IgD-negative memory B cell (primary cell): ENCODE measurements at regions not wholly inside any gene's neighbourhood (a gene's known extent, or its start where the extent isn't known, plus 50 kb on each side); places are given as distances from the start of the nearest gene placed in this dataset.

Experiments
- H3K27ac Mint-ChIP-seq, 3 donors: one replicate each; pipeline ENCODE4 v1.8.0; 2020 to 2022; ENCODE audit warnings: mild to moderate bottlenecking in 3 of 3, mixed read lengths in 3 of 3, moderate library complexity in 1 of 3
- H3K27me3 Mint-ChIP-seq: one replicate; pipeline ENCODE4 v1.8.0; 2021; ENCODE audit warnings: mixed read lengths
- H3K36me3 Mint-ChIP-seq: one replicate; pipeline ENCODE4 v1.8.0; 2020; ENCODE audit warnings: mild to moderate bottlenecking, mixed read lengths
- H3K4me1 Mint-ChIP-seq, 3 donors: one replicate each; pipeline ENCODE4 v1.8.0; 2020 to 2022; ENCODE audit warnings: mixed read lengths in 3 of 3, mild to moderate bottlenecking in 1 of 3
- H3K4me3 Mint-ChIP-seq, 4 donors: one replicate each; pipeline ENCODE4 v1.8.0; 2020 to 2022; ENCODE audit warnings: mild to moderate bottlenecking in 4 of 4, mixed read lengths in 4 of 4, moderate library complexity in 3 of 4
- H3K9me3 Mint-ChIP-seq, 3 donors: one replicate each; pipeline ENCODE4 v1.8.0; 2020 to 2021; ENCODE audit warnings: mixed read lengths in 3 of 3, mild to moderate bottlenecking in 1 of 3

DNA sequence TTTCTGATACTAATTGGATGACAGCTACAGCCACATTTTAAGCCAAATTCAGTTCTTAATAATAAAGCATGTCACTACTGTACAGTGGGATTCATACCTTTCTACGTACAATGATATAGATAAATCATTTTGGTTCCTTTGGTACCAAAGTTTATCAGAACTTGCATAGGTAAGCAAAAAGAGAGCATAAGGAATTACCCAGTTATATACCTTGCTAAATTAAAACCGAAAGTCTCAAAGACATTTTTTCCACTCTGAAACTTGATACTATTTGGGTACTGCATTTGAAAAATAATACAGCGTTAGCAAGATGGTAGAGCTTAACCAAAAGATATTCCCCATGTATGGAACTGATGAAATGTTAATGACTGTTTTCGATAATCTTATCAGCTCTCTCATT, 400.9 kb upstream of the ADGRL3 start:
- Mint-ChIP-seq H3K36me3 (no peaks in the 10 kb centered on the region), H3K4me1 (no peaks in the 10 kb centered on the region), H3K27me3 (no peaks in the 10 kb centered on the region)

DNA sequence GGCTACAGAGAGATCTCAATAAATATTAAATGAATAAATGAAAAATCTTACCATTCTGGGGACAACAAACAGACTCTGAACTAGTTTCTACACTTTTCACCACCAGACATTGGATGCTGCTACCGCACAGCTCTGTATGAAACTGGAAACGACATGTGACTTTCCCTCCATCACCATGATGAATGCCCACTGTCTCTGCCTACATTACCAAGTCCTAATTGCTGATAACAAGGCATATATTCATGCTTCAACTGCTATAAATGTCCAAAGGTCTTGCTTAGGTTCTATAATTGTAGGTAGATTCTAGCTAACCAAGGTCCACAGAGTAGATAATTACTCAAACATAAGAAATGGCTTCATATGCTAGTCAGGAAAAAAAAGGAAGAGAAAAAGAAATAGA, 399.4 kb upstream of the ADGRL3 start:
- no peak overlapping the region for H3K4me3 Mint-ChIP-seq
- H3K27me3 Mint-ChIP-seq, result no peaks in the 10 kb centered on the region
- no peaks in the 10 kb centered on the region for H3K4me1 Mint-ChIP-seq
- H3K36me3 Mint-ChIP-seq, result no peaks in the 10 kb centered on the region
- peaks cover 0 to 4% (median 2%) of the 10 kb centered on the region in 3 donors for H3K9me3 Mint-ChIP-seq
- no peak overlapping the region for H3K27ac Mint-ChIP-seq

More for the DNA sequence above, 400.9 kb upstream of the ADGRL3 start:
- H3K27ac Mint-ChIP-seq, result no peak overlapping the region
- no peak overlapping the region for H3K4me3 Mint-ChIP-seq
- peaks cover 0 to 4% (median 0%) of the 10 kb centered on the region in 3 donors for H3K9me3 Mint-ChIP-seq

DNA sequence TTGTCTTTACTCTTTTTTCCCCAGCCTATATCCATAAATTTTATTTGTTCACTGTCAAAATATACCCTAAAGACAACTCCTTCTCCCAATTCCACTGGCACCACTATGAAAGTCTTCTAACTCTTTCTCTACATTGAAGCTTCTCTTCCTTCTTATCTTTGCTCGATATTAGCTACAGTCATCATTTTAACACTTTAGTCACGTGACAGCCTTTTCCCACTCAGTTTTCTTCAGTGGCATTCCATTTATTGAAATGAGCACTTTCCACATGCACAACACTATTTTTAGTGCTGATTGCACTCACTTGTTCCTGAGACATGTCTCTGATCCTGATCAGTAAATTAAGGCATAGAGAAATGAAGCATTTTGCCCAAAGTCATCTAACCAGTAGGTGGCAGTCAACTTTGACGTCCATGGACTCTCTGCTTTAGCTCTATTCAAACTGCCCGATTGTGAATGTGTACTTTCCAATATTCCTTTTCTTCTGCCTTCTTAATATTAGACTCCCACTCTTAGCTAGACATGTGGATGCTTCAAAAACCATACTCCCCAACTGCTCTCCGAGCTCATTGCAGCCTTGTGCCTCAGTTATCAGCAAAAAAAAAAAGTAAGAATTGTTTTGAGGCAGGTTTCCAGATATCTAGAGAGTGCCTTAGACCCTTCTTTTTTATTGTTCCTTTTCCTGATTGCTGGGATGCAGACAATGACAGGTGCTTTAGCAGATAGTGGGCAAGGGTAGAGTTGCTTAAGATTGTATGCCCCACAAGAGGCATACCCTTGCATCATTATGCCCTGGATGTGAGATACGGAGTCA, 394.4 kb upstream of the ADGRL3 start:
- Mint-ChIP-seq H3K27me3 (no peaks in the 10 kb centered on the region), H3K27ac (no peak overlapping the region), H3K9me3 (peaks cover 0 to 4% (median 4%) of the 10 kb centered on the region in 3 donors), H3K36me3 (no peaks in the 10 kb centered on the region), H3K4me3 (no peak overlapping the region), H3K4me1 (no peaks in the 10 kb centered on the region)

DNA sequence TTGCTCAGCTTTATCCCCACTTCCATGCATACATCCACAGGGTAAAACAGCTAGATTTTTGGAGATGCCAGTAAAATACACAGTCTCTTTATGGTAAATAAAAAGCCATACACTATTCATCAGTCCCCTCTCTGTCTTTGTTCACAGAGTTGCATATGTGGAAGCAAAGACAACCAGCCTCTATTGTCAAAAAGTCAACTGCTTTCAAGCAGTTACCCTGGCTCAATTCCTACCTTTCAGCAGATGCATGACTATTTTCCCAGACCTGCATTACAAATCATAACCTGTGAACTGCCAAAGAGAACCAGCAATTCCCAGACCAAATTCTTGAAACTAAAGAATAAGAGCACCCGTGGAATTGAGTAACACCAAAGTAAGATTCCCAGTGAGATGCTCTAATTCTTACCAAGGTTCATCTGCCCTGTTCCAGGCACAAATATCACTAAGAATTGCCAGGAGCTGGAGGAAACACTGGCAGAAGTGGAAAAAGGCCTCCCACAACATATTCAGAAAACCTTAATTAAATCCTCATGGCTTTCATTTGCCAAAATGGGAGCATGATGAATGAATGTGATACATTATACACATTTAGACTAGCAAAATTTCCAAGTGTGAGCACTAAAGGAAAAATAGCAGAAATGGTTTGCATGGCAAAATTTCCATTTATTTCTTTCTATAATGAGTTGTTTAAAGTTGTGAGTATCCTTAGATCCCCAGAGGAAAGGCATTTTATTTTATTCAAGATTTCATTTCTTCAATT, 391.2 kb upstream of the ADGRL3 start:
- peaks cover 0 to 6% (median 4%) of the 10 kb centered on the region in 3 donors for H3K9me3 Mint-ChIP-seq
- no peak overlapping the region for H3K27ac Mint-ChIP-seq
- no peaks in the 10 kb centered on the region for H3K27me3 Mint-ChIP-seq
- no peaks in the 10 kb centered on the region for H3K36me3 Mint-ChIP-seq
- no peak overlapping the region for H3K4me3 Mint-ChIP-seq
- H3K4me1 Mint-ChIP-seq, result no peaks in the 10 kb centered on the region

DNA sequence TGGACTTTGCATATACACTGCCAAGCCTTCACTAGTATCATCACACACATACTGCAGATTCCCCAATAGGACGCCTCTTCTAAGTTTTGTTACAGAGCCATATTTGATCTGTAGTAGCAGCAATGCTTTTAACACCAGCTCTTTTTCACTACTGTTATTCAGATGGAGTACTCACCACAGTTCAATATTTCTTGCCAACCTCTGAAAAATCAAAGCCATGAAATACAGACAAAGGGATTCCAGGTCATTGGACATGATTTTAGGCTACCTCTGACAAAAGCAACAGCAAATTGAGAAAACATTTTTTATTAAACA, 390.7 kb upstream of the ADGRL3 start:
- Mint-ChIP-seq H3K4me3 (no peak overlapping the region), H3K36me3 (no peaks in the 10 kb centered on the region), H3K27me3 (no peaks in the 10 kb centered on the region), H3K9me3 (peaks cover 0 to 8% (median 4%) of the 10 kb centered on the region in 3 donors), H3K4me1 (no peaks in the 10 kb centered on the region), H3K27ac (no peak overlapping the region)

DNA sequence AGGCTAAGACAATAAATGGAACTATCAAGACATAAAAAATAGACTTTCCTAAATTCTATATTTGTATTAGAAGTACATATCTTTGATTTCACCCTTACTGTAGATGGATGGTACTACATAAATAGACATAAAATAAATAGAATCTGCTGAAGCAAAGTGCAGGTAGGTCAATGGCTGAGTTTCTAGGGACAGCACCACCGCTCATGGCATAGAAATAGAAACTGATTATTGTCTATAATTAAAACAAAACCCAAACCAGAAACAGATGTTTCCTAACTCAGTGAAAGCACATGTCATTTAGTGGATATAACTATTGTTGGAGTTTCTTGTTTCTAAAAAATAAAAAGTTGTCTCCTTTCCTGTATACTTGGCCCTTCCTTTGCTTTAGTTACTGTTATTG, 387.3 kb upstream of the ADGRL3 start:
- Mint-ChIP-seq H3K4me1 (no peaks in the 10 kb centered on the region), H3K4me3 (no peak overlapping the region), H3K27me3 (no peaks in the 10 kb centered on the region), H3K27ac (no peak overlapping the region), H3K36me3 (no peaks in the 10 kb centered on the region), H3K9me3 (peaks cover 0 to 14% (median 5%) of the 10 kb centered on the region in 3 donors)

DNA sequence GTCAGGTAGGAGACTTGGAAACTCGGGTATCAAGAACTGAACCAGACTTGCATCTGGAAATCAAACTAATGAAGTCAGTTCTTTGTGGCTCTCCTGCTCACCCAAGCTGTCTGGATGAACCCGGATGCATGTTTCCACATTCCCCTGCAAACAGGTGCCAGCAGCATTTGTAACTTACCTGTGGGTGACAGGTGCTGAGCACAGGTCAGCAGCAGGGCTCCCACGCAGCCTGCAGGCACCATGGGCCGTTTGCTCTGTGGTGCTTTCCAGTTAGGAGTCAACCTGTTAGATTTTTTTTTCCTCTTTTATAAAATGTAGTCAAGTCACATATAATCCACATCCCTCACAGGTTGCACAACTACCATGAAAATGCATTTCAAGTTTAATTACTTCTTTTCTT, 385.6 kb upstream of the ADGRL3 start:
- Mint-ChIP-seq H3K36me3 (no peaks in the 10 kb centered on the region), H3K9me3 (peaks cover 0 to 14% (median 5%) of the 10 kb centered on the region in 3 donors), H3K27me3 (no peaks in the 10 kb centered on the region), H3K4me3 (no peak overlapping the region), H3K27ac (no peak overlapping the region), H3K4me1 (no peaks in the 10 kb centered on the region)

DNA sequence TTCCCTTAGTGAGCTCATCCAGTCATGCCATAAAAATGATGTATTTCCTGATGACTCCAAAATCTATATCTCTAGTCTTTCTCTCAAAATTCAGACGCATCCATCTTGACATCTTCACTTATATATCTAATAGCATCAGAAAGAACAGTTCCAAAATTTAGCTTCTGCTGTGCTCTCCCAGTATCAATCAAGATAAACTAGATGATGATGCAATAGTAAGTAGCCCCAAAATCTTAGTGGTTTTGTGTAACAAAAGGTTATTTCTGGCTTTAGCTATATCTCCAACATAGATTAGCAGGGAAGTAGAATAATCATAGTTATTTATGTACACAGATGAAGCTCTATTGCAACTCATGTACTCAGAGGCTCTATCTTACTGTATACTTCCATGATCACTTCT, 382.5 kb upstream of the ADGRL3 start:
- Mint-ChIP-seq H3K4me3 (no peak overlapping the region), H3K27me3 (no peaks in the 10 kb centered on the region), H3K4me1 (no peaks in the 10 kb centered on the region), H3K9me3 (peaks cover 0 to 17% (median 5%) of the 10 kb centered on the region in 3 donors), H3K36me3 (no peaks in the 10 kb centered on the region), H3K27ac (no peak overlapping the region)

DNA sequence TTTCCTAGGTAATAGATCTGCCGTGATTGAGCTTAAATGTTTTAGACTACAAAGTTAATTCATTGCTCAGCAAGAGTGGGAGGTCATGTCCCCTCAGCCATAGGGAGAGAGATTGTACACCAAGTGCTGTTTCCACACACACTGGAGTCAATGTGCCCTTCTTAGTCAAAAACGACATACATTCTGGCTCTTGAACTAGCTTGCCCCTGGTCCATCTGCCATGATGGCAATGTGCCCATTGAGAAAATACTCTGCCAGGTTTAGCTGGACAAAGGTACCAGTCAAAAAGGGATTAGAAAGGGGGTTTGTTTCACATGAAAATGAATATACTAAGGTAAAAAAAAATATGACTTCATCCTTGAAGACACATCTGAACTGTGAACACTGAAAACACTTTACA, 377.1 kb upstream of the ADGRL3 start:
- Mint-ChIP-seq H3K36me3 (no peaks in the 10 kb centered on the region), H3K27me3 (no peaks in the 10 kb centered on the region), H3K4me1 (no peaks in the 10 kb centered on the region), H3K4me3 (no peak overlapping the region), H3K27ac (no peak overlapping the region), H3K9me3 (peaks cover 0 to 7% (median 3%) of the 10 kb centered on the region in 3 donors)

DNA sequence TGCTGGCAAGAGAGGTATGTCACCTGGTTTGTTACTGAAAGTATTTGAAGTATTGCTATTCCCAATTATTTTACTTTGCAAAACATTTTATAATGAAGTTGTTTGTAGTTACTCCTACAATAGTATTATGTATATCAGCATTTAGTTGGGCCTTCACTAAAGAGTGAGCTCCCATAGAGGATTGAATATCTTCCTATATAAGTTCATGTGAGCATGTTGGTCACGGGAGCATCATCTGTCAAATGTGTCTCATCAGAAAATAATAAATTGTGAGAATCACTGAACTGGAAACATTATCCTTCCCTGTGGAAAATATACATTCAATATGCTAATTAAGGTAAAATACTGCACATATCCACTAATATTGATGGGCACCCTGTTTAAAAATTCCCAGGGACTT, 360.1 kb upstream of the ADGRL3 start:
- Mint-ChIP-seq H3K4me3 (no peak overlapping the region), H3K9me3 (peaks cover 4 to 13% (median 4%) of the 10 kb centered on the region in 3 donors), H3K36me3 (no peaks in the 10 kb centered on the region), H3K27ac (no peak overlapping the region), H3K4me1 (no peaks in the 10 kb centered on the region), H3K27me3 (no peaks in the 10 kb centered on the region)

DNA sequence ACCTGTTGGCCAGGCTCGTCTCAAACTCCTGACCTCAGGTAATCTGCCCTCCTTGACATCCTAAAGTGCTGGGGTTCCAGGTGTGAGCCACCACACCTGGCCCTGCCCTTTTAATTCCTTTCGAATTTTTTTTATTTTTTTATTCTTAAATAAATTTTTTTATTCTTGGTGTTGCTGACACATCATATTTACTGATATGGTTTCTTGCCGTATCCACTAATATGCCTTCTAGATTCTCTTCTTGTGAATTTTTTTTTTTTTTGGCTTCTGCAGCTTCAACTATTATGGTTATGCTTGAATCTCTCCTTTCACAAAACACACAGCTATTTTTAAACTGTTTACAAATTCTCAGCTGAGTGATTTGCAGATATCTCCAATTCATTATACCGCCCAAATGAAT, 353.4 kb upstream of the ADGRL3 start:
- no peak overlapping the region for H3K27ac Mint-ChIP-seq

DNA sequence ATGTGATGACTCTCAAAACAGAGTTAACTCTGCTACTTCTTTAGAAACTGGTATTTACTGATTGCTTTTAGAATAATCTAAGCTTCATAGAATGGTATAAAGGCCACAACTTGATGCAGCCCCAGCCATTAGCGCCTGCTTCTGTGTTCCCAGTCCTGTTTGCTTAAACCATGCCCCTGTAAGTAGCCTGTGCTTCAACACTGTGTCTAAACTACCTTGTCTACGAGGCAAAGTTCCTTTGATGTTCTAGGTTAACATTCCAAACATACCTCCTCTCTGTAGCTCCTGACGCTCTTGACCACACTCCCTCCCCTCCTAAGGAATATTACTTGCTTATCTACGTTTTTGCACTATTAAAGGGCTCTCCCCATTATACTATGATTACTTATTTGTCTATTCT, 352.5 kb upstream of the ADGRL3 start:
- H3K27ac Mint-ChIP-seq, result no peak overlapping the region
- no peaks in the 10 kb centered on the region for H3K27me3 Mint-ChIP-seq
- H3K9me3 Mint-ChIP-seq, result peaks cover 3 to 15% (median 5%) of the 10 kb centered on the region in 3 donors
- H3K4me3 Mint-ChIP-seq, result no peak overlapping the region
- H3K36me3 Mint-ChIP-seq, result no peaks in the 10 kb centered on the region
- no peaks in the 10 kb centered on the region for H3K4me1 Mint-ChIP-seq

More for the DNA sequence above, 353.4 kb upstream of the ADGRL3 start:
- Mint-ChIP-seq H3K9me3 (peaks cover under 1 to 11% (median 3%) of the 10 kb centered on the region in 3 donors), H3K4me3 (no peak overlapping the region), H3K27me3 (no peaks in the 10 kb centered on the region), H3K36me3 (no peaks in the 10 kb centered on the region), H3K4me1 (no peaks in the 10 kb centered on the region)

DNA sequence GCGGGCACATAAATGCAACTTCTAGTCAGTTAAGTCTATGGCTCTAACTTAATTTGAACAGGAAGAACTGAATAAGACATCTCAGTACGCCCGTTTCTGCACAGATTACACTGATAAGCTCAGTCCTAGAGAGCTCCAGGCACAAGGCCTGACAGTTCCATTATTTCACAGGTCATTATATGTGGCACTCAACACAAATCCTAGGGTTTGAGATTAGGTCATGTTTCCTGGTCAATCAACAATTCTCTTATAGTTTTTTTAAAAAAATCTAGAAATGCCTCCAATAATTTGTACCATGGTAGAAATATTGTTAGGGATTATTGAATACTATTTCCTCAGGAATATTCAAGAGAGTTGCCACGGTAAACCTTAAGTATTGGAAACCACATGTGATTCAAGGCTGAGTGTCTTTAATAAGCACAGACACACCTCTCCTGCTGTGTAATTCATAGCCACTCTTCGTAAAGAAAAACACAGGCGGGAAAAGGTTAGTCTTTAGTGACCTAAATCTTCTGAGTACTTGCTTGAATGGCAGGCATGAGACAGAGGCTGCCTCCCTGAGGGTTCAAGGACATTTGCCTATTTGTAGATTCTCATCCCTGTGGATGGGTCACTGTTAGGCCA, 342.9 kb upstream of the ADGRL3 start:
- H3K27ac Mint-ChIP-seq, result no peak overlapping the region
- no peaks in the 10 kb centered on the region for H3K36me3 Mint-ChIP-seq
- no peaks in the 10 kb centered on the region for H3K27me3 Mint-ChIP-seq
- H3K4me3 Mint-ChIP-seq, result no peak overlapping the region
- peaks cover 0 to 2% (median 0%) of the 10 kb centered on the region in 3 donors for H3K4me1 Mint-ChIP-seq
- H3K9me3 Mint-ChIP-seq, result peaks cover 4 to 12% (median 8%) of the 10 kb centered on the region in 3 donors

DNA sequence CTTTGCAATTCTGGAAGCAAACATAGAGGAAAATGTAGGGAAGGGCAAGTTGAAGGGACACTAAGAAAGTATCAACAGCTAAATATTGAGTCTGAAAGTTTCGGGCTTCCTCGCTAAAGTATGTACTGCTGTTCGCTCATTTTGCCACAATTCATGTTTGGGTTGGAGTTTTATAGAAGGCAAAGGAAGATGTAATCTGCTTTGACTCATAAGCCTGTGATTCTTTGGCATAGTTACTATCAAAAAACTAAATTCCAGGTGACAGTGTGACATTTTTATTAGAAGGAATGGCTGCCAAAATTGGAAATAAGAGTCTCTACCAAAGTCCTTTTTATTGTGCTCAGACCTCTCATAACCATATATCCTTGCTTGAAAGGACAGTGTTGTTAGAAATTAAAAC, 336.7 kb upstream of the ADGRL3 start:
- no peaks in the 10 kb centered on the region for H3K4me1 Mint-ChIP-seq
- H3K9me3 Mint-ChIP-seq, result peaks cover 2 to 8% (median 5%) of the 10 kb centered on the region in 3 donors
- no peaks in the 10 kb centered on the region for H3K27me3 Mint-ChIP-seq
- no peak overlapping the region for H3K27ac Mint-ChIP-seq
- no peaks in the 10 kb centered on the region for H3K36me3 Mint-ChIP-seq
- H3K4me3 Mint-ChIP-seq, result no peak overlapping the region

DNA sequence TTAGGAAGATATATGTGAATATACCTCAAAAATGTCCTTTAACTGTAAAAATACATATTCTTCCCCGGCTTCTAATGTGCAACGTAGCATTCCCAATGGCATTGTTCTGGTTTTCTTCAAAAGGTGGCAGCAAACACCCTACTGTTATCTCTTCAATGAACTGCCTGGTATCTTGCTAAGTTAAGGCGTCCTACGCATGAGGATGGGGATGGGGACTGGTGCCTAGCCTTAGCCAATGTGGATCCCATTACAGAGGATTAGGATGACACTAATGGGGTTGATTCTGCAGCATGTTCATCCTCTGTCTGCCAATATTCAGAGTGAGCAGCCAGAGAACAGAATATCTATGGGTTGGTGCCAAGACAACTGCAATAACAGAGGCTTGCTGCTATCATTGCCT, 334.9 kb upstream of the ADGRL3 start:
- Mint-ChIP-seq H3K4me3 (no peak overlapping the region), H3K36me3 (no peaks in the 10 kb centered on the region), H3K27ac (no peak overlapping the region), H3K4me1 (no peaks in the 10 kb centered on the region), H3K27me3 (no peaks in the 10 kb centered on the region), H3K9me3 (peaks cover 2 to 8% (median 6%) of the 10 kb centered on the region in 3 donors)
